ENCODE measurements at regions not wholly inside any gene's neighbourhood (a gene's known extent, or its start where the extent isn't known, plus 50 kb on each side); places are given as distances from the start of the nearest gene placed in this dataset.

GRCh38 chr5:152259702-152260101, 145.4 kb downstream of the NMUR2 start (continued):
- no peak for TF ChIP-seq ZNF148 (tag by site-specific recombination; IDR thresholded peaks at IDR 0.05; ENCODE audit: borderline replicate concordance)
- TF ChIP-seq, protein P1, sequence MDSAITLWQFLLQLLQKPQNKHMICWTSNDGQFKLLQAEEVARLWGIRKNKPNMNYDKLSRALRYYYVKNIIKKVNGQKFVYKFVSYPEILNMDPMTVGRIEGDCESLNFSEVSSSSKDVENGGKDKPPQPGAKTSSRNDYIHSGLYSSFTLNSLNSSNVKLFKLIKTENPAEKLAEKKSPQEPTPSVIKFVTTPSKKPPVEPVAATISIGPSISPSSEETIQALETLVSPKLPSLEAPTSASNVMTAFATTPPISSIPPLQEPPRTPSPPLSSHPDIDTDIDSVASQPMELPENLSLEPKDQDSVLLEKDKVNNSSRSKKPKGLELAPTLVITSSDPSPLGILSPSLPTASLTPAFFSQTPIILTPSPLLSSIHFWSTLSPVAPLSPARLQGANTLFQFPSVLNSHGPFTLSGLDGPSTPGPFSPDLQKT (IDR thresholded peaks at IDR 0.05; ENCODE audit: borderline replicate concordance, low read depth, low read length) = no peak
- no peak for TF ChIP-seq ZNF600 (tag by site-specific recombination; IDR thresholded peaks at IDR 0.05)
- no peak for TF ChIP-seq ZNF558 (tag by site-specific recombination; IDR thresholded peaks at IDR 0.05)
- no peak for TF ChIP-seq HOXC10 (CRISPR knock-in tag; IDR thresholded peaks at IDR 0.05)

DNA sequence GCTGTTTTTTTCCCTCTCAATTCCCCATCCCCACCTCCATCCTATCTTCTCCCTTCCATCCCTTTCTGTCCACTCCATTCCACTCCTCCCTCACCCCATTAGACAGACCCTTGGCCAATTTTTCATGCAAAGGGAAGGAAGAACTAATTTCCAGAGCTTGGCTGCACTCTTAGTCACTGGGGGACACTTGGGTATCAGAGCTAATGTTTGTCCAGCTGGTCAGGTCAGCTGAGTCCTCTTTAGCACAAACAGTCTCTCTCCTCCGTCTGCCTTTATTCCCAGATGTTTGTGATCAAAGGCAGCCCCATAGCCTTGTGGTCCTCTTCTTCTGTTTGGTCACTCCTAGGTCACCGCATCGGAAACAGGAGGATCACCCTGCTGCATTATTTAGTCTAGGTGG, 148.5 kb downstream of the NMUR2 start:
- ChIA-PET CTCF (no interaction called here), POLR2A (no interaction called here)
- H3K4me1 ChIP-seq (ENCODE audit: control insufficient read depth, insufficient read depth, low read length) = no peaks in the 10 kb centered on the region
- TF ChIP-seq ZNF174 (tag by site-specific recombination; IDR thresholded peaks at IDR 0.05) (no peak), SP2 (tag by site-specific recombination; IDR thresholded peaks at IDR 0.05) (no peak), KLF16 (tag by site-specific recombination; IDR thresholded peaks at IDR 0.05) (no peak), ZFHX2 (tag by site-specific recombination; conservative IDR thresholded peaks at IDR 0.05) (no peak), ZIC2 (tag by site-specific recombination; IDR thresholded peaks at IDR 0.05) (no peak), GLI2 (tag by site-specific recombination; IDR thresholded peaks at IDR 0.05; ENCODE audit: borderline replicate concordance, low read depth) (no peak), SETDB1 (IDR thresholded peaks at IDR 0.05; ENCODE audit: insufficient read length, low read length) (no peak), ZNF16 (tag by site-specific recombination; IDR thresholded peaks at IDR 0.05; ENCODE audit: low read depth) (no peak), KLF7 (tag by site-specific recombination; IDR thresholded peaks at IDR 0.05; ENCODE audit: borderline replicate concordance) (no peak), ZNF549 (tag by site-specific recombination; IDR thresholded peaks at IDR 0.05) (no peak), ZNF2 (tag by site-specific recombination; IDR thresholded peaks at IDR 0.05) (no peak), IKZF3 (tag by site-specific recombination; IDR thresholded peaks at IDR 0.05) (no peak), ZNF140 (tag by site-specific recombination; IDR thresholded peaks at IDR 0.05) (no peak), ZNF510 (tag by site-specific recombination; IDR thresholded peaks at IDR 0.05; ENCODE audit: insufficient replicate concordance) (no peak), ZBTB17 (tag by site-specific recombination; IDR thresholded peaks at IDR 0.05) (no peak)
- TF ChIP-seq, protein P2, sequence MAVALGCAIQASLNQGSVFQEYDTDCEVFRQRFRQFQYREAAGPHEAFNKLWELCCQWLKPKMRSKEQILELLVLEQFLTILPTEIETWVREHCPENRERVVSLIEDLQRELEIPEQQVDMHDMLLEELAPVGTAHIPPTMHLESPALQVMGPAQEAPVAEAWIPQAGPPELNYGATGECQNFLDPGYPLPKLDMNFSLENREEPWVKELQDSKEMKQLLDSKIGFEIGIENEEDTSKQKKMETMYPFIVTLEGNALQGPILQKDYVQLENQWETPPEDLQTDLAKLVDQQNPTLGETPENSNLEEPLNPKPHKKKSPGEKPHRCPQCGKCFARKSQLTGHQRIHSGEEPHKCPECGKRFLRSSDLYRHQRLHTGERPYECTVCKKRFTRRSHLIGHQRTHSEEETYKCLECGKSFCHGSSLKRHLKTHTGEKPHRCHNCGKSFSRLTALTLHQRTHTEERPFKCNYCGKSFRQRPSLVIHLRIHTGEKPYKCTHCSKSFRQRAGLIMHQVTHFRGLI (tag by site-specific recombination; IDR thresholded peaks at IDR 0.05) = no peak
- no peaks in the 10 kb centered on the region for H3K36me3 ChIP-seq (ENCODE audit: control insufficient read depth in 2 of 2, insufficient read depth in 1 of 2, low read length in 2 of 2)
- H3K4me3 ChIP-seq (ENCODE audit: low read depth, low read length) = no peak overlapping the region
- no peak overlapping the region for H3K27ac ChIP-seq (ENCODE audit: extremely low read depth, low read depth, low read length)
- H3K9me3 ChIP-seq (ENCODE audit: control insufficient read depth, insufficient read depth, low read depth, low read length) = no peaks in the 10 kb centered on the region

GRCh38 chr5:152255411-152255810, 149.7 kb downstream of the NMUR2 start:
- no peak overlapping the region for H3K4me3 ChIP-seq (ENCODE audit: low read depth, low read length)
- POLR2A ChIA-PET = no interaction called here

More at GRCh38 chr5:152255411-152255810, 149.7 kb downstream of the NMUR2 start:
- no peaks in the 10 kb centered on the region for H3K9me3 ChIP-seq (ENCODE audit: control insufficient read depth, insufficient read depth, low read depth, low read length)
- H3K27ac ChIP-seq (ENCODE audit: extremely low read depth, low read depth, low read length) = no peak overlapping the region
- CTCF ChIA-PET = interaction anchor here (0.7 kb wide), 1 partner anchor 474 kb away, joined by 4 read pairs; no protein-coding TSS in a partner anchor
- no peaks in the 10 kb centered on the region for H3K36me3 ChIP-seq (ENCODE audit: control insufficient read depth in 2 of 2, insufficient read depth in 1 of 2, low read length in 2 of 2)
- H3K4me1 ChIP-seq (ENCODE audit: control insufficient read depth, insufficient read depth, low read length) = no peaks in the 10 kb centered on the region
- TF ChIP-seq ZSCAN23 (tag by site-specific recombination; IDR thresholded peaks at IDR 0.05) (no peak), ZNF132 (tag by site-specific recombination; IDR thresholded peaks at IDR 0.05; ENCODE audit: borderline replicate concordance) (no peak)
- TF ChIP-seq, protein P3, sequence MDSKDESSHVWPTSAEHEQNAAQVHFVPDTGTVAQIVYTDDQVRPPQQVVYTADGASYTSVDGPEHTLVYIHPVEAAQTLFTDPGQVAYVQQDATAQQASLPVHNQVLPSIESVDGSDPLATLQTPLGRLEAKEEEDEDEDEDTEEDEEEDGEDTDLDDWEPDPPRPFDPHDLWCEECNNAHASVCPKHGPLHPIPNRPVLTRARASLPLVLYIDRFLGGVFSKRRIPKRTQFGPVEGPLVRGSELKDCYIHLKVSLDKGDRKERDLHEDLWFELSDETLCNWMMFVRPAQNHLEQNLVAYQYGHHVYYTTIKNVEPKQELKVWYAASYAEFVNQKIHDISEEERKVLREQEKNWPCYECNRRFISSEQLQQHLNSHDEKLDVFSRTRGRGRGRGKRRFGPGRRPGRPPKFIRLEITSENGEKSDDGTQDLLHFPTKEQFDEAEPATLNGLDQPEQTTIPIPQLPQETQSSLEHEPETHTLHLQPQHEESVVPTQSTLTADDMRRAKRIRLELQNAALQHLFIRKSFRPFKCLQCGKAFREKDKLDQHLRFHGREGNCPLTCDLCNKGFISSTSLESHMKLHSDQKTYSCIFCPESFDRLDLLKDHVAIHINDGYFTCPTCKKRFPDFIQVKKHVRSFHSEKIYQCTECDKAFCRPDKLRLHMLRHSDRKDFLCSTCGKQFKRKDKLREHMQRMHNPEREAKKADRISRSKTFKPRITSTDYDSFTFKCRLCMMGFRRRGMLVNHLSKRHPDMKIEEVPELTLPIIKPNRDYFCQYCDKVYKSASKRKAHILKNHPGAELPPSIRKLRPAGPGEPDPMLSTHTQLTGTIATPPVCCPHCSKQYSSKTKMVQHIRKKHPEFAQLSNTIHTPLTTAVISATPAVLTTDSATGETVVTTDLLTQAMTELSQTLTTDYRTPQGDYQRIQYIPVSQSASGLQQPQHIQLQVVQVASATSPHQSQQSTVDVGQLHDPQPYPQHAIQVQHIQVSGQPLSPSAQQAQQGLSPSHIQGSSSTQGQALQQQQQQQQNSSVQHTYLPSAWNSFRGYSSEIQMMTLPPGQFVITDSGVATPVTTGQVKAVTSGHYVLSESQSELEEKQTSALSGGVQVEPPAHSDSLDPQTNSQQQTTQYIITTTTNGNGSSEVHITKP (tag by site-specific recombination; IDR thresholded peaks at IDR 0.05) = no peak
